H9 (cell line): ENCODE measurements at regions not wholly inside any gene's neighbourhood (a gene's known extent, or its start where the extent isn't known, plus 50 kb on each side); places are given as distances from the start of the nearest gene placed in this dataset.

Experiments
- DNase-seq: peaks from one replicate; pipeline ENCODE4 v3.0.0-alpha.2; 2017
- H2AFZ ChIP-seq: one replicate; pipeline ENCODE4 v1.6.1; 2013; ENCODE audit warnings: mild to moderate bottlenecking, low read length, control low read depth, moderate library complexity
- H2AK5ac ChIP-seq: 2 replicates; pipeline ENCODE4 v1.6.1; 2013; ENCODE audit warnings: low read length, control low read depth, mixed read lengths; ENCODE audit not compliant: insufficient read length
- H2BK120ac ChIP-seq: one replicate; pipeline ENCODE4 v1.6.1; 2013; ENCODE audit warnings: low read depth, mild to moderate bottlenecking, low read length, control low read depth, inconsistent platforms; ENCODE audit not compliant: poor library complexity, severe bottlenecking
- H2BK12ac ChIP-seq: 2 replicates; pipeline ENCODE4 v1.6.1; 2013; ENCODE audit warnings: low read length, control low read depth, mixed read lengths, low read depth; ENCODE audit not compliant: insufficient read length
- H2BK15ac ChIP-seq: 2 replicates; pipeline ENCODE4 v1.6.1; 2013; ENCODE audit warnings: low read depth, low read length, control low read depth
- H2BK20ac ChIP-seq: one replicate; pipeline ENCODE4 v1.6.1; 2013; ENCODE audit warnings: low read depth, mild to moderate bottlenecking, low read length, control low read depth, inconsistent platforms; ENCODE audit not compliant: poor library complexity, severe bottlenecking
- H2BK5ac ChIP-seq: 2 replicates; pipeline ENCODE4 v1.6.1; 2013; ENCODE audit warnings: low read length, control low read depth, mixed read lengths; ENCODE audit not compliant: insufficient read length
- H3K14ac ChIP-seq: 2 replicates; pipeline ENCODE4 v1.6.1; 2013; ENCODE audit warnings: low read length, control low read depth; ENCODE audit not compliant: insufficient read depth
- H3K18ac ChIP-seq: 2 replicates; pipeline ENCODE4 v1.6.1; 2013; ENCODE audit warnings: low read depth, mild to moderate bottlenecking, mixed read lengths, low read length, control low read depth; ENCODE audit not compliant: insufficient read length
- H3K23ac ChIP-seq: 2 replicates; pipeline ENCODE4 v1.6.1; 2013; ENCODE audit warnings: low read length, control low read depth, mixed read lengths, low read depth; ENCODE audit not compliant: insufficient read length
- H3K23me2 ChIP-seq: 2 replicates; pipeline ENCODE4 v1.6.1; 2013; ENCODE audit warnings: low read depth, mild to moderate bottlenecking, mixed read lengths, low read length, control low read depth; ENCODE audit not compliant: insufficient read length, poor library complexity, severe bottlenecking
- H3K27ac ChIP-seq: 2 replicates; pipeline ENCODE4 v1.5.1; 2013; ENCODE audit warnings: low read length, control low read depth, mixed read lengths, low read depth; ENCODE audit not compliant: insufficient read length
- H3K27me3 ChIP-seq: 2 replicates; pipeline ENCODE4 v1.6.1; 2013; ENCODE audit warnings: low read length, control low read depth, inconsistent platforms; ENCODE audit not compliant: insufficient read depth
- H3K4ac ChIP-seq: 2 replicates; pipeline ENCODE4 v1.6.1; 2013; ENCODE audit warnings: low read depth, mild to moderate bottlenecking, control low read depth, inconsistent platforms, low read length, moderate library complexity
- H3K4me1 ChIP-seq: 2 replicates; pipeline ENCODE4 v1.6.1; 2013; ENCODE audit warnings: low read length, control low read depth, inconsistent platforms; ENCODE audit not compliant: insufficient read depth
- H3K4me2 ChIP-seq: 2 replicates; pipeline ENCODE4 v1.6.1; 2013; ENCODE audit warnings: low read length, control low read depth, mixed read lengths; ENCODE audit not compliant: insufficient read length, insufficient read depth
- H3K56ac ChIP-seq: 2 replicates; pipeline ENCODE4 v1.6.1; 2013; ENCODE audit warnings: low read depth, mild to moderate bottlenecking, mixed read lengths, low read length, control low read depth; ENCODE audit not compliant: insufficient read length
- H3K79me1 ChIP-seq: 2 replicates; pipeline ENCODE4 v1.6.1; 2013; ENCODE audit warnings: low read depth, mild to moderate bottlenecking, moderate library complexity, low read length, control low read depth, inconsistent platforms; ENCODE audit not compliant: insufficient read depth, poor library complexity, severe bottlenecking
- H3K79me2 ChIP-seq: 2 replicates; pipeline ENCODE4 v1.6.1; 2013; ENCODE audit warnings: low read length, control low read depth, inconsistent platforms; ENCODE audit not compliant: insufficient read depth
- H3K9ac ChIP-seq: 2 replicates; pipeline ENCODE4 v1.6.1; 2013; ENCODE audit warnings: low read length, control low read depth, mixed read lengths; ENCODE audit not compliant: insufficient read length; ENCODE audit errors: extremely low read depth
- H3K9me3 ChIP-seq: one replicate; pipeline ENCODE4 v1.6.1; 2013; ENCODE audit warnings: low read depth, low read length, inconsistent platforms; ENCODE audit not compliant: control insufficient read depth
- H3T11ph ChIP-seq: one replicate; pipeline ENCODE4 v1.6.1; 2013; ENCODE audit warnings: mild to moderate bottlenecking, low read length, control low read depth, inconsistent platforms
- H4K20me1 ChIP-seq: one replicate; pipeline ENCODE4 v1.6.1; 2013; ENCODE audit not compliant: control insufficient read depth, insufficient read length, insufficient read depth
- H4K5ac ChIP-seq: 2 replicates; pipeline ENCODE4 v1.6.1; 2013; ENCODE audit warnings: low read depth, mild to moderate bottlenecking, mixed read lengths, low read length, control low read depth; ENCODE audit not compliant: insufficient read length
- H4K8ac ChIP-seq: replicated peaks from 2 replicates; pipeline ENCODE4 v1.6.1; 2013; ENCODE audit warnings: low read length, control low read depth, mixed read lengths, low read depth; ENCODE audit not compliant: insufficient read length
- H4K91ac ChIP-seq: 2 replicates; pipeline ENCODE4 v1.6.1; 2013; ENCODE audit warnings: low read depth, mild to moderate bottlenecking, moderate library complexity, mixed read lengths, low read length, control low read depth; ENCODE audit not compliant: insufficient read length
- H3K27ac Mint-ChIP-seq, 3 experiments: 2 replicates in 2 of 3; 3 replicates in 1 of 3; pipeline ENCODE4 v1.8.0; 2020 to 2021; ENCODE audit warnings: mixed read lengths in 3 of 3, mild to moderate bottlenecking in 1 of 3, moderate library complexity in 1 of 3
- H3K27me3 Mint-ChIP-seq: 2 replicates; pipeline ENCODE4 v1.8.0; 2021; ENCODE audit warnings: low read depth, mild to moderate bottlenecking, moderate library complexity, mixed read lengths
- H3K36me3 Mint-ChIP-seq, 3 experiments: 2 replicates in 2 of 3; 3 replicates in 1 of 3; pipeline ENCODE4 v1.8.0; 2020 to 2021; ENCODE audit warnings: low read depth in 3 of 3, mixed read lengths in 3 of 3; ENCODE audit not compliant: insufficient read depth in 1 of 3
- H3K4me1 Mint-ChIP-seq, 2 experiments: 2 replicates each; pipeline ENCODE4 v1.8.0; 2020; ENCODE audit warnings: mixed read lengths in 2 of 2
- H3K4me3 Mint-ChIP-seq, 2 experiments: 2 replicates in 1 of 2; 3 replicates in 1 of 2; pipeline ENCODE4 v1.8.0; 2020 to 2021; ENCODE audit warnings: mild to moderate bottlenecking in 2 of 2, mixed read lengths in 2 of 2, moderate library complexity in 1 of 2
- H3K9me3 Mint-ChIP-seq, 2 experiments: 2 replicates in 1 of 2; 3 replicates in 1 of 2; pipeline ENCODE4 v1.8.0; 2020; ENCODE audit warnings: mild to moderate bottlenecking in 2 of 2, mixed read lengths in 2 of 2, moderate library complexity in 1 of 2
- WGBS: extraction: QIAGEN DNeasy Blood & Tissue Kit; methylation state at CpG from one replicate; pipeline ENCODE4 v1.1.7; 2013; ENCODE audit warnings: missing lambda C conversion rate, low lambda C conversion rate, mixed read lengths; ENCODE audit not compliant: insufficient read length; ENCODE audit errors: extremely low coverage; 5-methylcytosine and 5-hydroxymethylcytosine counted together
- TF ChIP-seq, protein P1 (sequence below): fragments of 200-600 bp; sonication (generic); conservative IDR thresholded peaks from 3 replicates; pipeline ENCODE4 v1.8.0; 2021; ENCODE audit warnings: antibody characterized with exemption, mild to moderate bottlenecking

DNA sequence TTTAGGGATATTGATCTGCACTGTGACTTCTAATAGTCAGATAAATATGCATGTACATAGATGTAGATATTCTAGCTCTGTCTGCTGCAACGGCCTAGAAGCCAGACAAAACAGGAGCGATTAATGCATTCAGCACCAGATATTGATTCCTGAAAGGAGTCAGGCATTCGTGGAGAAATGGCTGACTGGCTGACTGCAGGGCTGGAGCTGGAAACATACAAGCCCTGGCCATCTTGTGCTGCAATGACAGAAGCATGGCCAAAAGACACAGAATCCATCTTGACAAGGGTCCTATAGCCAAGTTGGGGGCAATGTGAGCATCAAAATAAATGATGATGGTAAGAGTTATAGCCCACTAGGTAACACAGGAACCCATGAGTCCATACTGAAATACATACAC is 231.5 kb upstream of the KLHL29 start:
- no CpG with 5 or more reads among the region's 3 CpGs for WGBS
- no peak overlapping the region for H4K91ac ChIP-seq
- H4K20me1 ChIP-seq, result no peaks in the 10 kb centered on the region
- no peak overlapping the region for H3K56ac ChIP-seq
- no peak overlapping the region for H2BK12ac ChIP-seq
- no peak overlapping the region for H2AFZ ChIP-seq
- H3T11ph ChIP-seq, result no peak overlapping the region
- H3K27ac ChIP-seq, result no peak overlapping the region
- no peak for DNase-seq
- H3K14ac ChIP-seq, result no peak overlapping the region
- no peak overlapping the region for H2BK15ac ChIP-seq
- H3K27me3 Mint-ChIP-seq, result peaks cover 7% of the 10 kb centered on the region
- no peak overlapping the region for H3K27ac Mint-ChIP-seq
- peaks cover 2 to 4% of the 10 kb centered on the region in 2 experiments; a peak in 2 of 4 replicates for H3K4me1 Mint-ChIP-seq
- H3K4ac ChIP-seq, result no peak overlapping the region
- H3K36me3 Mint-ChIP-seq, result 0 out of 7 replicates have a peak, but pooled peaks cover 0 to 4% (median 0%) of the 10 kb centered on the region in 3 experiments
- H3K27me3 ChIP-seq, result no peaks in the 10 kb centered on the region; the same call in 1 of the 2 replicates
- H3K23me2 ChIP-seq, result no peaks in the 10 kb centered on the region
- H4K8ac ChIP-seq, result no peak overlapping the region
- H3K4me1 ChIP-seq, result no peaks in the 10 kb centered on the region
- TF ChIP-seq, protein P1, sequence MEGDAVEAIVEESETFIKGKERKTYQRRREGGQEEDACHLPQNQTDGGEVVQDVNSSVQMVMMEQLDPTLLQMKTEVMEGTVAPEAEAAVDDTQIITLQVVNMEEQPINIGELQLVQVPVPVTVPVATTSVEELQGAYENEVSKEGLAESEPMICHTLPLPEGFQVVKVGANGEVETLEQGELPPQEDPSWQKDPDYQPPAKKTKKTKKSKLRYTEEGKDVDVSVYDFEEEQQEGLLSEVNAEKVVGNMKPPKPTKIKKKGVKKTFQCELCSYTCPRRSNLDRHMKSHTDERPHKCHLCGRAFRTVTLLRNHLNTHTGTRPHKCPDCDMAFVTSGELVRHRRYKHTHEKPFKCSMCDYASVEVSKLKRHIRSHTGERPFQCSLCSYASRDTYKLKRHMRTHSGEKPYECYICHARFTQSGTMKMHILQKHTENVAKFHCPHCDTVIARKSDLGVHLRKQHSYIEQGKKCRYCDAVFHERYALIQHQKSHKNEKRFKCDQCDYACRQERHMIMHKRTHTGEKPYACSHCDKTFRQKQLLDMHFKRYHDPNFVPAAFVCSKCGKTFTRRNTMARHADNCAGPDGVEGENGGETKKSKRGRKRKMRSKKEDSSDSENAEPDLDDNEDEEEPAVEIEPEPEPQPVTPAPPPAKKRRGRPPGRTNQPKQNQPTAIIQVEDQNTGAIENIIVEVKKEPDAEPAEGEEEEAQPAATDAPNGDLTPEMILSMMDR, result no peak
- H3K4me2 ChIP-seq, result no peak overlapping the region
- no peak overlapping the region for H3K23ac ChIP-seq
- no peaks in the 10 kb centered on the region for H3K79me1 ChIP-seq
- H3K18ac ChIP-seq, result no peak overlapping the region
- H2BK20ac ChIP-seq, result no peak overlapping the region
- no peaks in the 10 kb centered on the region for H3K9me3 ChIP-seq
- no peak overlapping the region for H3K9ac ChIP-seq
- H2BK5ac ChIP-seq, result no peak overlapping the region
- no peaks in the 10 kb centered on the region; a peak in 2 of 5 replicates for H3K9me3 Mint-ChIP-seq
- no peaks in the 10 kb centered on the region; the same call in 1 of the 2 replicates for H3K79me2 ChIP-seq
- no peak overlapping the region for H4K5ac ChIP-seq
- no peak overlapping the region for H2BK120ac ChIP-seq
- H2AK5ac ChIP-seq, result no peak overlapping the region
- H3K4me3 Mint-ChIP-seq, result no peak overlapping the region
